ENCODE measurements at regions not wholly inside any gene's neighbourhood (a gene's known extent, or its start where the extent isn't known, plus 50 kb on each side); places are given as distances from the start of the nearest gene placed in this dataset.

GRCh38 chr18:5779922-5780321 is 115.4 kb downstream of the TMEM200C start (continued):
- TF ChIP-seq JUNB (IDR thresholded peaks at IDR 0.05; ENCODE audit: unreplicated experiment): no peak
- TF ChIP-seq EZH2phosphoT487 (IDR thresholded peaks at IDR 0.05; ENCODE audit: unreplicated experiment): no peak
- TF ChIP-seq ZNF114 (CRISPR knock-in tag; IDR thresholded peaks at IDR 0.05): no peak
- no peak for TF ChIP-seq NANOG (IDR thresholded peaks at IDR 0.05; ENCODE audit: borderline replicate concordance)

DNA sequence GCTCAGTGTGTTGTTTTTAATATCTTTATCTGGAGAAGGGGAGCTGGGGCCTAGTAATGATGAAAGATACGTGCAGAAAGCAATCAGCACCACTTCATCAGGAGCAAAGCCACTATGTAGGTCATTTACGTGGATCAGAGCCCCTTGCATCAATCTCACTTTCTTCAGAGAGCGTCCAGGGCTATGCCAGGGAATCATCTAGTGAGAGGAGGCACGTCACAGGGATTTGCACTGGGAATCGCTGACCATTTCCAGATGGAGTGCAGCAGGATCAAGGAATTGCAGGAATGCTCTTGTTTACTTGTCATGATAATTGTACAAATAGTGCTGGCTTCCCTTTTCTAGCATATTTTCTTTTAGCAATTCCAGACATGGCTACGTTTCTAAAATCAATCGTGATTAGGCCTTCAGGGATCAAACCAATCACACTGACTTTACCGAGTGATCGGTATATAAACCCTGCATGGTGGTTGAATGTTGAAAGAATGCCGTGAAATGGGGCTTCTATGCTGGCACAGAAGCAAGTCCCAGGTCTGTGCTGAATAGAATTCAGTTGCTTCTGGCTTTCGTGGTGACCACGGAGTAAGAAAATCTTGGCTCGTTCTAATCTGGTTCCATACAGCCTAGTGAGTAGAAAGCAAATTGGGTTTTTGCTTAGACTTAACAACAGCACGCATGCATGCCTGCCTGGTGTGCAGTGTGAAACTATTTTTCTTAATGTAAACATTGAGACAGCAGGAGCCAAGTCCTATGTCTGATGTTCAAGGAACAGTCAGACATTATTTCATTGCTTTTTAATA is 122.8 kb downstream of the TMEM200C start:
- Mint-ChIP-seq H3K4me1 (peaks cover 21% of the 10 kb centered on the region; the same call in 2 of the 3 replicates), H3K4me3 (no peak overlapping the region), H3K27me3 (ENCODE audit: insufficient read depth, low read depth, poor library complexity) (peaks cover 7% of the 10 kb centered on the region), H3K36me3 (ENCODE audit: low read depth) (no peaks in the 10 kb centered on the region), H3K9me3 (no peaks in the 10 kb centered on the region), H3K27ac (peak overlapping the region; percentile 62; the same call in 1 of the 2 replicates)
- H3K4me1 ChIP-seq (ENCODE audit: insufficient read depth): 0 out of 2 replicates have a peak, but pooled peaks cover 11% of the 10 kb centered on the region
- H4K20me1 ChIP-seq (replicated peaks; ENCODE audit: insufficient read depth): no peaks in the 10 kb centered on the region
- TF ChIP-seq EZH2 (IDR thresholded peaks at IDR 0.05; ENCODE audit: low read depth, unreplicated experiment) (no peak), CREB1 (CRISPR knock-in tag; IDR thresholded peaks at IDR 0.05; ENCODE audit: low read depth) (no peak), ZNF114 (CRISPR knock-in tag; IDR thresholded peaks at IDR 0.05) (no peak), STAT1 (IDR thresholded peaks at IDR 0.05; ENCODE audit: unreplicated experiment) (no peak), JUNB (IDR thresholded peaks at IDR 0.05; ENCODE audit: unreplicated experiment) (no peak), REST (IDR thresholded peaks at IDR 0.05; ENCODE audit: unreplicated experiment) (no peak), ZNF331 (CRISPR knock-in tag; IDR thresholded peaks at IDR 0.05; ENCODE audit: low read depth) (no peak), POLR2AphosphoS5 (IDR thresholded peaks at IDR 0.05; ENCODE audit: low read depth) (no peak)
- TF ChIP-seq, protein P1, sequence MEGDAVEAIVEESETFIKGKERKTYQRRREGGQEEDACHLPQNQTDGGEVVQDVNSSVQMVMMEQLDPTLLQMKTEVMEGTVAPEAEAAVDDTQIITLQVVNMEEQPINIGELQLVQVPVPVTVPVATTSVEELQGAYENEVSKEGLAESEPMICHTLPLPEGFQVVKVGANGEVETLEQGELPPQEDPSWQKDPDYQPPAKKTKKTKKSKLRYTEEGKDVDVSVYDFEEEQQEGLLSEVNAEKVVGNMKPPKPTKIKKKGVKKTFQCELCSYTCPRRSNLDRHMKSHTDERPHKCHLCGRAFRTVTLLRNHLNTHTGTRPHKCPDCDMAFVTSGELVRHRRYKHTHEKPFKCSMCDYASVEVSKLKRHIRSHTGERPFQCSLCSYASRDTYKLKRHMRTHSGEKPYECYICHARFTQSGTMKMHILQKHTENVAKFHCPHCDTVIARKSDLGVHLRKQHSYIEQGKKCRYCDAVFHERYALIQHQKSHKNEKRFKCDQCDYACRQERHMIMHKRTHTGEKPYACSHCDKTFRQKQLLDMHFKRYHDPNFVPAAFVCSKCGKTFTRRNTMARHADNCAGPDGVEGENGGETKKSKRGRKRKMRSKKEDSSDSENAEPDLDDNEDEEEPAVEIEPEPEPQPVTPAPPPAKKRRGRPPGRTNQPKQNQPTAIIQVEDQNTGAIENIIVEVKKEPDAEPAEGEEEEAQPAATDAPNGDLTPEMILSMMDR (conservative IDR thresholded peaks at IDR 0.05; ENCODE audit: low read depth in 2 of 2): no peak
- TF ChIP-seq, protein P2, sequence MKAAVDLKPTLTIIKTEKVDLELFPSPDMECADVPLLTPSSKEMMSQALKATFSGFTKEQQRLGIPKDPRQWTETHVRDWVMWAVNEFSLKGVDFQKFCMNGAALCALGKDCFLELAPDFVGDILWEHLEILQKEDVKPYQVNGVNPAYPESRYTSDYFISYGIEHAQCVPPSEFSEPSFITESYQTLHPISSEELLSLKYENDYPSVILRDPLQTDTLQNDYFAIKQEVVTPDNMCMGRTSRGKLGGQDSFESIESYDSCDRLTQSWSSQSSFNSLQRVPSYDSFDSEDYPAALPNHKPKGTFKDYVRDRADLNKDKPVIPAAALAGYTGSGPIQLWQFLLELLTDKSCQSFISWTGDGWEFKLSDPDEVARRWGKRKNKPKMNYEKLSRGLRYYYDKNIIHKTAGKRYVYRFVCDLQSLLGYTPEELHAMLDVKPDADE (IDR thresholded peaks at IDR 0.05): no peak
- H3K4me2 ChIP-seq: no peak overlapping the region
- H3K27ac ChIP-seq (ENCODE audit: low read depth): no peak overlapping the region; the same call in 1 of the 2 replicates
- no peak overlapping the region for H3K4me3 ChIP-seq
- peak overlapping the region; percentile 24 for H2AFZ ChIP-seq
- H3K9me2 ChIP-seq (ENCODE audit: insufficient read depth): 0 out of 2 replicates have a peak, but pooled peaks cover 2% of the 10 kb centered on the region
- H3K79me2 ChIP-seq (replicated peaks; ENCODE audit: insufficient read depth): no peaks in the 10 kb centered on the region
- peak; percentile 52 for ATAC-seq
- H3F3A ChIP-seq (replicated peaks; ENCODE audit: low read depth): no peaks in the 10 kb centered on the region
- peak; percentile 34 for DNase-seq (ENCODE audit: low spot score)
- no peaks in the 10 kb centered on the region for H3K27me3 ChIP-seq (ENCODE audit: insufficient read depth)
- H3K36me3 ChIP-seq (ENCODE audit: insufficient read depth): no peaks in the 10 kb centered on the region
